22Rv1 (cell line): ENCODE measurements at regions not wholly inside any gene's neighbourhood (a gene's known extent, or its start where the extent isn't known, plus 50 kb on each side); places are given as distances from the start of the nearest gene placed in this dataset.
A peak's percentile ranks its signal among the peaks of the same experiment; 100 is the strongest.

Source experiments
- H3K27ac ChIP-seq: fragments of 450-650 bp; 2 replicates; pipeline ENCODE4 v1.5.1; 2017
- ZFX ChIP-seq: fragments of 450-650 bp; IDR thresholded peaks from 2 replicates; pipeline ENCODE4 v1.6.1; 2017; ENCODE audit warnings: antibody characterized with exemption, borderline replicate concordance
- TF ChIP-seq, protein P1 (sequence below): fragments of 450-650 bp; IDR thresholded peaks from 2 replicates; pipeline ENCODE4 v1.5.1; 2017; ENCODE audit warnings: mild to moderate bottlenecking

DNA sequence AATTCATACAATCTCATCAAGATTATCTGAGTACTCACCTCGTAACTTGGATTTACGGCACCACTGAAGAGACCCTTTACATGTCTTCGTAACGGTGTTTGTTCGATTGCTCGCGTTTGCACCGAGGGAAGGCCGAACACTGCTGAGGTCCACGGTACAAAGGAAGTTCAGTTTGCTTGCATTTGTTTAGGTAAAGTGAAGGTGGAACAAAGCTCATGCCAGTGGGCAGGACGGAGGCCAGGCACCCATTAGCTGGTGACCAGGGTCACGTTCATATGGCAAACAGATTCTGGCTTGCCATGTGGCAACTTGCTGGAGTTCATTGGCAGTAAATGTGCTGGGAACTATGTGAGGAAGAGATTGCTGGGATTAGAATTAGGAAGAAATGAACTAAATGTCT, 164.8 kb downstream of the MACROH2A1 start:
- H3K27ac ChIP-seq: peak overlapping the region; percentile 65
- TF ChIP-seq ZFX: no peak
- TF ChIP-seq, protein P1, sequence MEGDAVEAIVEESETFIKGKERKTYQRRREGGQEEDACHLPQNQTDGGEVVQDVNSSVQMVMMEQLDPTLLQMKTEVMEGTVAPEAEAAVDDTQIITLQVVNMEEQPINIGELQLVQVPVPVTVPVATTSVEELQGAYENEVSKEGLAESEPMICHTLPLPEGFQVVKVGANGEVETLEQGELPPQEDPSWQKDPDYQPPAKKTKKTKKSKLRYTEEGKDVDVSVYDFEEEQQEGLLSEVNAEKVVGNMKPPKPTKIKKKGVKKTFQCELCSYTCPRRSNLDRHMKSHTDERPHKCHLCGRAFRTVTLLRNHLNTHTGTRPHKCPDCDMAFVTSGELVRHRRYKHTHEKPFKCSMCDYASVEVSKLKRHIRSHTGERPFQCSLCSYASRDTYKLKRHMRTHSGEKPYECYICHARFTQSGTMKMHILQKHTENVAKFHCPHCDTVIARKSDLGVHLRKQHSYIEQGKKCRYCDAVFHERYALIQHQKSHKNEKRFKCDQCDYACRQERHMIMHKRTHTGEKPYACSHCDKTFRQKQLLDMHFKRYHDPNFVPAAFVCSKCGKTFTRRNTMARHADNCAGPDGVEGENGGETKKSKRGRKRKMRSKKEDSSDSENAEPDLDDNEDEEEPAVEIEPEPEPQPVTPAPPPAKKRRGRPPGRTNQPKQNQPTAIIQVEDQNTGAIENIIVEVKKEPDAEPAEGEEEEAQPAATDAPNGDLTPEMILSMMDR: no peak

DNA sequence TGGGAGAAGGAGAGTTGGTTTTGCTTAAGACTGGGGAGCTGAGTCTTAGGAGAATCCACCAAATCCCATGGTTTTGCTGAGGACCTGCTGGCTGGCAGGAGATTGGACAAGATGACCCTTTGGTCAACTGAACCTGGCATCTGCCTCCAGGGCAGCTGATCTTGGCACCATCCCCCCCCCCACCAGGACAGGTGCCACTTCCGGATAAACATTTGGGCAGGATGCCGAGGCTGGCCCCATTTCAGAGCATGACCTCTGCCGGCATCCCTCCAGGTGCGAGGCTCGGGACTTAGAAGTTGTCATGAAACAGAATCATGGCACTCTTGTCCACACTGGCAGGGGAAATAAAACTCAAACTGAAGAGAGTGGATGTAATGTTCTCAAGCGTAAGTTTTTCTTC, 165.6 kb downstream of the MACROH2A1 start:
- TF ChIP-seq ZFX: no peak
- TF ChIP-seq, protein P1: no peak

DNA sequence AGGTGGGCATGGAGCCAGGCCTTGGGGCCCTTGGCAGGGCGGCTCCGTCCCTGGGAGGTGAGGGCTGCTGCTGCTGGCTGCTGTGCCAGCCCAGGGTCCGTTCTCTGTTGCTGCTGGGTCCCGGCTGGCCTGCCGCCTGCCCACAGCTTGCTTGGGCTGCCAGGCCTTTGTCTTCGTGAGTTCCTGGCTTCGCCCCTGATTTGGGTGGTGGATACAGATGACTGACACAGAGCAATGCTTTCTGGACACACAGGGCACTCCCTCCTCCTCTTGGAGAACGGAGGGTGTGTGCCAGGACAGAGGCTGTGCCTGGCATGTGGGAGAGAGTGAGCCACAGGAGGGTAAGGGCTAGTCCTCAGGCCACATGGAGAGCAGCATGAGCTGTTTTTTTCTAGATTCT, 166.1 kb downstream of the MACROH2A1 start:
- H3K27ac ChIP-seq: no peak overlapping the region
- TF ChIP-seq ZFX: no peak
- TF ChIP-seq, protein P1: no peak

More for the DNA sequence above, 165.6 kb downstream of the MACROH2A1 start:
- no peak overlapping the region; the same call in 1 of the 2 replicates for H3K27ac ChIP-seq

DNA sequence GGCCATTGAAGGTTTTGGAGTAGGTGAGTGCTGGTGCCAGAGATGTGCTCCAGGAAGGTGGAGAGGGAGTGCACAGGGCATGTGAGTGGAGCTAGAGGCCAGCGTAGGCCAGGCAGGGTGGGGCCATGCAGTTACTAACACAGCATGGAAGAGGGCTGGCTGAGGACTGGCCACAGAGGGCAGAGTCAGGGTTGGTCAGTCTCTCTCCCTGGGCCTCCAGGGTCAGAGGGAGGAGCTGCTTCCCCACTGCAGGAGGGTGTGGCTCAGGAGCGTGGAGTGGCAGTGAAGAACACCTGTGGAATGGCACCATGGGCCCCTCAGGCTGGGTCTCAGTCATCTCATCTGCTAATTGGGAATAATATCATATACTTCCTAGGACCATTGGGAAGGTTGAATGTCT, 167.7 kb downstream of the MACROH2A1 start:
- TF ChIP-seq ZFX: no peak
- TF ChIP-seq, protein P1: no peak

DNA sequence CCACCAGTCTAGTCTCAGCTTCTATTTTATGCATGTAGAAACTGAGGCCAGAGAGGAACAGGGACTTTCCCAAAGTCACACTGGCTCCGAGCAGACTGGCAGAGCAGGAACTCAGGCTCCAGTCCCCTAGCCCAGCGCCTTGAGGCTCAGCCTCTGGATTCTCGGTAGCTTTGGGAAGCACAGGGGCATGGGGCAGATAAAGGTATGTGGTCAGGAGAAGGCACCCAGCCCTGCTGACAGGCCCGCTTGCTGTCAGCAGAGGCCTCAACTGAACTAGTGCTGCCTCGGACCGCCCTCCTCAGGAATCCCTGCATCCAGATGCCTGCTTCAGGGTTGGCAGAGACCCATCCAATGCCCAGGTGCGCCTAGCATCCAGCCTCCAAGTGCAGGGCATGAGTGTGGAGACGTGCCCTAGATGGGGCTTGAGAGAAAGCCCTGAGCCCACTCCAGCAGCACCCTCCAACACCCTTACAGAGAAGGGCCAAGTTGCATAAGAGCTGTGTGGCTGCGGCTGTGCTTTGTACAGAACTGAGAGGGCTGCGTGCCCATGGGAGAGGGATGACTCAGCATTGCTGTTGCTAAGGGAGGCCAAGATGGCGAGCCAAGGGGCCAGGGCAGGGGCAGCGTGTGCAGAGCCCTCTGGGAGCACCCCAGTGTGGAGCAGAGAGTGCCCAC, 168.6 kb downstream of the MACROH2A1 start:
- TF ChIP-seq, protein P1: no peak
- no peak for TF ChIP-seq ZFX
- no peak overlapping the region for H3K27ac ChIP-seq

More for the DNA sequence above, 167.7 kb downstream of the MACROH2A1 start:
- H3K27ac ChIP-seq: no peak overlapping the region

DNA sequence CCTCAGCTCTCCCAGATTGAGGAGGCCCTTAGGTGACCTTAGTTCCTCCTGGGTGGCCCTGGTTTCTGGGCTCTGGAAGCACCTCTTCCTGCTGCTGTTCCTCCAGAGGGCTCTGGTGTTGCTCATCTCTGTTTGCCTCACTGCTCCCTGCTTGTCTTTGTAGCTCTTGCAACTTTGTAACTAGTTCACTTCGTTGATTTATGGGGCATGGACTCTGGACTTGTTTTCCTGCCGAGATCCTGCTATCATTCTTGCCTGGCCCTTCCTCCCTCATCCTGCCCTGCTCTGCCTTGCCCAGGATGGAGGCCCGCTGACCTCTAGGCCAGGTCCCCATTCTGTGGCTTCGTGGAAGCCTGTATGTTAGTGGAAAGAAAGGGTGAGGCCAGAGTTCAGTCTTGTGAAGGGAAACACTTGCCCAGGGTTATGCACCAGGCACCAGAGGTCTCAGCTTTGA, 169.3 kb downstream of the MACROH2A1 start:
- TF ChIP-seq ZFX: no peak
- TF ChIP-seq, protein P1: no peak

DNA sequence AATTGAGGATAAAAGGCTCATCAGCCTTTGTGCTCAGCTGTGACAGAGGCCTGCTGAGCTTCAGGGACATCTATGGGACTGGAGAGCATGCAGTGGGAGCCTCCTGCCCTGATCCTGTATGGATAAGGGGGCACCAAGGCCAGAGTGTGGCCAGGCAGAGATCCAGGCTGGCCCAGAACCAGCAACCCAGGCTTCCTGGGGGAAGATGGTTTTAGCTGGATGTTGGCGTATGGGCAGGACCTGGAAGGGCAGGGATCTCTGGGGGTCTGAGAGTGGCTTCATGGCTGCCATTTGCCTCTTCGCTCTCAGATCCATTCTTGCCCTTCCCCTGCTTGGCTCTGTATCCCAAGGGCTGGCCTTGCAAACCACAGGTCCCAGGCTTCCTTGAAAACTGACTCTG, 169.9 kb downstream of the MACROH2A1 start:
- TF ChIP-seq, protein P1: no peak
- TF ChIP-seq ZFX: no peak
- H3K27ac ChIP-seq: no peak overlapping the region

More for the DNA sequence above, 169.3 kb downstream of the MACROH2A1 start:
- no peak overlapping the region for H3K27ac ChIP-seq
